Gastroesophageal sphincter (tissue), 4 donors: ENCODE measurements at regions not wholly inside any gene's neighbourhood (a gene's known extent, or its start where the extent isn't known, plus 50 kb on each side); places are given as distances from the start of the nearest gene placed in this dataset.

Experiments
- ATAC-seq: fragments of 150-250 bp; one replicate; pipeline ENCODE4 v1.9.1; 2016; ENCODE audit warnings: mild to moderate bottlenecking, moderate library complexity
- H3K27ac ChIP-seq, 4 donors: fragments of 200-600 bp; sonication (generic) in 3 of 4; 1 replicate in 3 of 4; 2 replicates in 1 of 4; pipeline ENCODE4 v1.5.1; 2016 to 2019
- H3K27me3 ChIP-seq: fragments of 200-600 bp; sonication (generic); one replicate; pipeline ENCODE4 v1.5.1; 2019
- H3K36me3 ChIP-seq, 2 donors: fragments of 200-600 bp; sonication (generic); one replicate each; pipeline ENCODE4 v1.5.1; 2019; ENCODE audit warnings: control low read depth in 1 of 2
- H3K4me1 ChIP-seq, 3 donors: fragments of 200-600 bp; sonication (generic); 1 replicate in 2 of 3; 2 replicates in 1 of 3; pipeline ENCODE4 v1.5.1; 2016 to 2019; ENCODE audit warnings: control low read depth in 2 of 3
- H3K4me3 ChIP-seq, 2 donors: fragments of 200-600 bp; sonication (generic); one replicate each; pipeline ENCODE4 v1.5.1; 2019; ENCODE audit warnings: mild to moderate bottlenecking in 1 of 2, moderate library complexity in 1 of 2
- H3K9me3 ChIP-seq, 3 donors: fragments of 200-600 bp; sonication (generic); one replicate each; pipeline ENCODE4 v1.5.1; 2017 to 2019; ENCODE audit warnings: control low read depth in 2 of 3
- EP300 ChIP-seq: sonication (generic); formaldehyde crosslinking; IDR thresholded peaks from one replicate; pipeline ENCODE4 v1.6.1; 2017; ENCODE audit warnings: antibody characterized with exemption, mild to moderate bottlenecking
- POLR2A ChIP-seq, 2 donors: fragments of 450-650 bp; IDR thresholded peaks; one replicate each; pipeline ENCODE4 v1.6.1; 2017; ENCODE audit warnings: antibody characterized with exemption in 2 of 2, mild to moderate bottlenecking in 2 of 2, moderate library complexity in 1 of 2
- POLR2AphosphoS5 ChIP-seq: sonication (generic); formaldehyde crosslinking; IDR thresholded peaks from one replicate; pipeline ENCODE4 v1.6.1; 2017; ENCODE audit warnings: antibody characterized with exemption
- WGBS, 2 donors: methylation state at CpG; one replicate each; pipeline ENCODE4 v1.1.5; 2018; ENCODE audit warnings: low coverage in 1 of 2; 5-methylcytosine and 5-hydroxymethylcytosine counted together
- TF ChIP-seq, protein P1 (sequence below), 4 experiments: fragments of 200-600 bp in 2 of 4; fragments of 450-650 bp in 2 of 4; sonication (generic) in 1 of 4; IDR thresholded peaks; one replicate each; pipeline ENCODE4 v1.5.1; 2017 to 2019; ENCODE audit warnings: antibody characterized with exemption in 4 of 4, mild to moderate bottlenecking in 2 of 4, moderate library complexity in 2 of 4

DNA sequence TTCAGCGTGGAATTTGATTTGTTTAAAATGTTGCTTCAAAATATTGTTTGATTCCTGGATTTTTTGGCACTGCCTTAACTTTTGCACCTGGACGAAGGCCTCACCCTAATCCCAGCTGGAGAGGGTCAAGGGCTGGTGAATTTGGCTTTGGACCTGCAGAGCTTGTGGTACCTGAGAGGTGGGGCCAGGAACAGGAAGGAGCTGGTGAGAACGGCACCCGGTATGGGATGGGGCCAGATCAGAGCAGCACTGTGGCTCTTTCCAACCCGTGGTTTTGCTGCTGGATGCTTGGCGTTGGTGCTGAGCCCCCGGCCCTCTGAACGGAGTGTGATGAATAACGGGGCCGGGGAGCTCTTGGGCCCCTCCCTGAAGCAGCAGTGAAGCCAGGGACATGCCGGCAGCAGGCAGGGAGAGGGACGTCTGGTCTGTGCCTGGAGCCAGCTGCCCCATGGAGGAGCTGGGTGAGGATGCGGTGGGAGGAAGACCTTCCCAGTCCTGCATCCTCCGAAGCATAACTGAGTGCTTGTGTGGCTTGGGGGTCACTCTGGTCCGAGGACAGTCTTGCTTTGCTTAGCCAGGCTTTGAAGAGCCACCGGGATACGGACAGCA is 275.4 kb downstream of the SEC14L1 start:
- Histone ChIP-seq H3K9me3 (no peaks in the 10 kb centered on the region), H3K4me1 (peaks cover 10 to 89% (median 44%) of the 10 kb centered on the region in 3 donors), H3K27me3 (no peaks in the 10 kb centered on the region), H3K27ac (peak overlapping the region; percentile 41 to 99 (median 94)), H3K4me3 (no peak overlapping the region), H3K36me3 (no peaks in the 10 kb centered on the region)
- WGBS, 2 donors: 29 to 46% methylated on average over 6 to 10 of the region's 17 CpGs
- TF ChIP-seq POLR2AphosphoS5: no peak
- TF ChIP-seq, protein P1, sequence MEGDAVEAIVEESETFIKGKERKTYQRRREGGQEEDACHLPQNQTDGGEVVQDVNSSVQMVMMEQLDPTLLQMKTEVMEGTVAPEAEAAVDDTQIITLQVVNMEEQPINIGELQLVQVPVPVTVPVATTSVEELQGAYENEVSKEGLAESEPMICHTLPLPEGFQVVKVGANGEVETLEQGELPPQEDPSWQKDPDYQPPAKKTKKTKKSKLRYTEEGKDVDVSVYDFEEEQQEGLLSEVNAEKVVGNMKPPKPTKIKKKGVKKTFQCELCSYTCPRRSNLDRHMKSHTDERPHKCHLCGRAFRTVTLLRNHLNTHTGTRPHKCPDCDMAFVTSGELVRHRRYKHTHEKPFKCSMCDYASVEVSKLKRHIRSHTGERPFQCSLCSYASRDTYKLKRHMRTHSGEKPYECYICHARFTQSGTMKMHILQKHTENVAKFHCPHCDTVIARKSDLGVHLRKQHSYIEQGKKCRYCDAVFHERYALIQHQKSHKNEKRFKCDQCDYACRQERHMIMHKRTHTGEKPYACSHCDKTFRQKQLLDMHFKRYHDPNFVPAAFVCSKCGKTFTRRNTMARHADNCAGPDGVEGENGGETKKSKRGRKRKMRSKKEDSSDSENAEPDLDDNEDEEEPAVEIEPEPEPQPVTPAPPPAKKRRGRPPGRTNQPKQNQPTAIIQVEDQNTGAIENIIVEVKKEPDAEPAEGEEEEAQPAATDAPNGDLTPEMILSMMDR (IDR thresholded peaks at IDR 0.05): no peak
- TF ChIP-seq POLR2A (IDR thresholded peaks at IDR 0.05): no peak
- no peak for TF ChIP-seq EP300
- ATAC-seq: peak; percentile 14

DNA sequence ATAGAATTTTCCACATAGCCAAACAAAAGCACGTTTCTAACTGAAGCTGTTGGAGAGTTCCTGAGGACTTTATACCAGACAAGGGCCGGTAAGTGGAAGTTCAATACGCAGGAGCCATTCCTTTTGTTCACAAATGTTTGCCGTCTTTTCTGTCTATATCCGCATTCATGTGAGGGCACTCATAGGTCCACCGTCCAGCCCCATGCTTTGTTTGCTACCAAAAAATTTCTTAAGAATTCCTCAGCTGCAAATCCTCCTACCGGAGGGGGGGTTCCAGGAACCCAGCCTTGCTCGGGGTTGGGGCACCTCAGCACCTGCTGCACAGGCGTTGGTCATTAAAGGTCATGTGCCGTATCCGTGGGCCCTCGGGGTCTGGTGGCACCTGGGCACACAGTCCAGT is 276.8 kb downstream of the SEC14L1 start:
- no peaks in the 10 kb centered on the region for H3K9me3 ChIP-seq
- H3K4me3 ChIP-seq: no peak overlapping the region
- no peaks in the 10 kb centered on the region for H3K27me3 ChIP-seq
- no peak for TF ChIP-seq EP300
- TF ChIP-seq POLR2AphosphoS5: no peak
- no peak for TF ChIP-seq POLR2A (IDR thresholded peaks at IDR 0.05)
- TF ChIP-seq, protein P1 (IDR thresholded peaks at IDR 0.05): no peak
- ATAC-seq: peak; percentile 35
- peaks cover 10 to 92% (median 56%) of the 10 kb centered on the region in 3 donors for H3K4me1 ChIP-seq
- no peaks in the 10 kb centered on the region for H3K36me3 ChIP-seq
- WGBS, 2 donors: 55% methylated on average over 8 to 9 of the region's 12 CpGs
- H3K27ac ChIP-seq: peak overlapping the region; percentile 10 to 99 (median 94)

DNA sequence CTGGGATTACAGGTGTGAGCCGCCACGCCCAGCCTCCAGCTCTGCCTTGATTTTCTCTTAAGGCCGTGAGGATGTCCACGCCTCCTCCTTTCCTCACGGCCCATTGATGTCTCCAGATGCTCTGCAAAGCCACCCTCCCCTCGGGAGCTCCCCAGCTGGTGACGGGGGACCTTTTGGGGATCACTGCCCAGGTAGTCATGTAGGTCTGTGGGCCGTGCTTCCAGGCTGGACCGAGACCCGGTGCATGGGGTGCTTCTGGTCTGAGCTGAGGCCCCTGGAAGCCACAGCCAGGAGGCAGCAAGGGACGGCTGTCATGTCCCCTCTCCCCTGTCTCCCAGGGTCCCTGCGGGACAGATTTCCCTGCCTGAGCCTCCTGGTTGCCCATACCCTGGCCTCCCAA is 277.8 kb downstream of the SEC14L1 start:
- Histone ChIP-seq H3K9me3 (no peaks in the 10 kb centered on the region), H3K27ac (peak overlapping the region in 3 of 4 donors; percentile 91 to 99 (median 96)), H3K36me3 (no peaks in the 10 kb centered on the region), H3K4me1 (peaks cover 10 to 97% (median 65%) of the 10 kb centered on the region in 3 donors), H3K27me3 (no peaks in the 10 kb centered on the region), H3K4me3 (no peak overlapping the region)
- ATAC-seq: no peak
- WGBS, 2 donors: 0% methylated on average over 1 of the region's 12 CpGs; no CpG with 5 or more reads in 1 of the 2 donors
- TF ChIP-seq, protein P1 (IDR thresholded peaks at IDR 0.05): no peak
- TF ChIP-seq EP300 (no peak), POLR2A (IDR thresholded peaks at IDR 0.05) (no peak), POLR2AphosphoS5 (no peak)

DNA sequence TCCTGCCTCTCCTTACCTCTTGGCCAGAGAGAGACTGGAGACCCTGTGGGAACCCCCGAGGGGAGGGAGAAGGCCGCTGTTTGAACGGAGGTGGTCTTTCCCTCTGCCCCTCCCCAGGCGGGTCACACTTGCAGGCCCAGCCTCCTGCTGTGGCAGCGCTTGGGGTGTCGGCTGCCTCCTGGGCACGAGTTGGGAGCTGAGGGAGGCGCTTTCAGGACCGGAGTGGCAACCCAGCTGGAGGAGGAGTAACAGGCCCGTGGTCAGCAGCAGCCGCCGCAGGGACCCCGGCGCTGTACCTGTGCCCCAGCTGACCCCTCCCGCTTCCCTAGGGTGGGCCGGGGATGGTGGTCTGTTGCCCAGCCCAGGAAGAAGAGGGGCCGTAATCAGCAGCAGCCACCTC is 278.3 kb downstream of the SEC14L1 start:
- Histone ChIP-seq H3K27ac (peak overlapping the region; percentile 16 to 99 (median 94)), H3K9me3 (no peaks in the 10 kb centered on the region), H3K36me3 (no peaks in the 10 kb centered on the region), H3K4me3 (no peak overlapping the region), H3K4me1 (peaks cover 10 to 97% (median 67%) of the 10 kb centered on the region in 3 donors), H3K27me3 (no peaks in the 10 kb centered on the region)
- WGBS, 2 donors: no CpG with 5 or more reads among the region's 17 CpGs
- no peak for ATAC-seq
- TF ChIP-seq, protein P1 (IDR thresholded peaks at IDR 0.05): no peak
- TF ChIP-seq POLR2A (IDR thresholded peaks at IDR 0.05): no peak
- TF ChIP-seq POLR2AphosphoS5: no peak
- TF ChIP-seq EP300: no peak

DNA sequence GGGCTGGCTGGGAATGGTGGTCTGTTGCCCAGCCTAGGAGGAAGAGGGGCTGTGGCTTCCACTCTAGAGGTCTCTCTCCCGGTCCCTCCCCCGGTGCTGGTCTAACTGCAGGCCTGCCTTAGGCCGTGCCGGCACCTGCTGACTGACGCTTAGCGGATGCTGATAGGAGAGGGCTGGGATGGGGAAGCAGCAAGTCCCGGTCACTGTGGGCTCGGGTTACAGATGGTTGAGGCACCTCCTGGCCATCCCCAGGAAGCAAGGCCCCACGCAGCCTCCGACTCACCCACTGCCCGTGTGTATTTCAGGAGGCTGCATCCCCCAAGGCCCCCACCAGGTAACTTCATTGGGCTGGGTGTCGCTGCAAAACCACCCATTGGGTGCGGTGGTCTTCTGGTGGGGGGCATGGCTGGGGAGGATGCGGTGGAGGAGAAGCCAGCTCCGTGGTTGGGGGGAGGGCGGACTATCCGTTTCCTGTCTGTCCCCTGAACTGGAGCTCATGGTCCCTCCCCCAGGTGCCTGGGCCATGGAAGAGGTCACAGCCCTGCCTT is 278.9 kb downstream of the SEC14L1 start:
- peak overlapping the region; percentile 25 to 99 (median 94) for H3K27ac ChIP-seq
- ATAC-seq: no peak

More for the DNA sequence above, 278.9 kb downstream of the SEC14L1 start:
- H3K4me1 ChIP-seq: peaks cover 10 to 100% (median 72%) of the 10 kb centered on the region in 3 donors
- no peak for TF ChIP-seq POLR2AphosphoS5
- no peak for TF ChIP-seq EP300
- TF ChIP-seq POLR2A (IDR thresholded peaks at IDR 0.05): no peak
- TF ChIP-seq, protein P1 (IDR thresholded peaks at IDR 0.05): no peak
- H3K4me3 ChIP-seq: no peak overlapping the region
- WGBS, 2 donors: 51% methylated on average over 2 of the region's 17 CpGs; no CpG with 5 or more reads in 1 of the 2 donors
- no peaks in the 10 kb centered on the region for H3K36me3 ChIP-seq
- no peaks in the 10 kb centered on the region for H3K9me3 ChIP-seq
- no peaks in the 10 kb centered on the region for H3K27me3 ChIP-seq
